Vagina (tissue), 2 donors: ENCODE measurements at regions not wholly inside any gene's neighbourhood (a gene's known extent, or its start where the extent isn't known, plus 50 kb on each side); places are given as distances from the start of the nearest gene placed in this dataset.

Experiments
- CTCF ChIP-seq, 3 experiments: fragments of 450-650 bp in 2 of 3; fragments of 200-600 bp in 1 of 3; sonication (generic) in 1 of 3; IDR thresholded peaks; one replicate each; pipeline ENCODE4 v1.5.1; 2017 to 2019; ENCODE audit warnings: antibody characterized with exemption in 3 of 3, mild to moderate bottlenecking in 2 of 3, moderate library complexity in 2 of 3
- POLR2A ChIP-seq, 2 donors: fragments of 450-650 bp; IDR thresholded peaks; one replicate each; pipeline ENCODE4 v1.6.1; 2017; ENCODE audit warnings: antibody characterized with exemption in 2 of 2, mild to moderate bottlenecking in 2 of 2, moderate library complexity in 2 of 2

GRCh38 chr2:57753636-57754035, 293.0 kb upstream of the VRK2 start:
- no peak for TF ChIP-seq POLR2A (IDR thresholded peaks at IDR 0.05)
- TF ChIP-seq CTCF (IDR thresholded peaks at IDR 0.05) = no peak
